HG02759 (cell line): ENCODE measurements at regions not wholly inside any gene's neighbourhood (a gene's known extent, or its start where the extent isn't known, plus 50 kb on each side); places are given as distances from the start of the nearest gene placed in this dataset.

Experiments
- ATAC-seq: cut with Tn5 transposase; IDR thresholded peaks from one replicate; pipeline ENCODE4 v1.9.1; 2021; ENCODE audit warnings: mild to moderate bottlenecking, moderate library complexity; ENCODE audit not compliant: unreplicated experiment

GRCh38 chr2:41992056-41992642 is 55.7 kb upstream of the PKDCC start:
- no peak for ATAC-seq

GRCh38 chr2:41992671-41993434 is 55.0 kb upstream of the PKDCC start:
- no peak for ATAC-seq

GRCh38 chr2:41993435-41993925 is 54.3 kb upstream of the PKDCC start:
- no peak for ATAC-seq

- no peak for ATAC-seq
These were observed 53.6 kb upstream of the PKDCC start for GRCh38 chr2:41994233-41994637.

- no peak for ATAC-seq
These were observed 53.2 kb upstream of the PKDCC start for GRCh38 chr2:41994661-41995060.

GRCh38 chr2:41997561-41997960 is 50.3 kb upstream of the PKDCC start:
- ATAC-seq, result no peak
